ENCODE measurements at regions not wholly inside any gene's neighbourhood (a gene's known extent, or its start where the extent isn't known, plus 50 kb on each side); places are given as distances from the start of the nearest gene placed in this dataset.
A peak's percentile ranks its signal among the peaks of the same experiment; 100 is the strongest.

DNA sequence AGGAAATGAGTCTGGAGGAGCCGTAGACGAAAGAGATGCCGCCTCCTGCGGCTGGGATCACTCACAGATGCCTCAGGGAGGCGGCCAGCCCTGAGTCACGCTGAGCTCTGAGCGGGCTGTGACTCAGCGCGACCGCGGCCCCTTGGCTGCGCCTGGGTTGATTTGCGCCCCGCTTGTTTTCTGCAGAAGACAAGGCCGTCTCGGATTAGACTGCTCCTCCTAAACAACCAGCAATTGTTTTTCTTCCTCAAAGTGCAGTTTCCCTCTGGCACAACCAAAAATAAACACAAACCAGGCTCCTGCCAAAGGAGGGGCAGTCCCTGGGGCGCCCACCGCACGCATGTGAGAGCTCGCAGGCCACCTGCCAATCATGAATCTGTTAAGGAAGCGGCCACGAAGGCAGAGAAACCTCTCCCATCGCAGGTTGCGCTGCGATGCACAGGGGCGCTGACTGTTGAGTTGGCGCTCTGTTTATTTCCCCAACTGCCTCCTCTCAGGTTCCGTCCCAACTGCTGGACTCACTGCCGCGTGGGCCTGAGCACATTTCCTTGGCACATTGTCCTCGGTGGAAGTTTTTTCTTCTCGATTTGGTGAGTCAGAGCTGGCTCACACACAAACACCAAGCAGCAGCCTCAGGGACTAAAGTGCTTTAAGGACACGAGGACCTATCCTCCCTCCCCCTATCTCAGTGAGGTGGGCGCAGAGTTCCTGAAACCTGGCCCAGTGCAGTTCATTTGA is 85.2 kb upstream of the NDUFV2 start:
- intact Hi-C loops (cut with DNase I), result no loop called here
- no peaks in the 10 kb centered on the region for H3K27me3 ChIP-seq
- peak; percentile 84 for ATAC-seq
- TF ChIP-seq, protein P1, sequence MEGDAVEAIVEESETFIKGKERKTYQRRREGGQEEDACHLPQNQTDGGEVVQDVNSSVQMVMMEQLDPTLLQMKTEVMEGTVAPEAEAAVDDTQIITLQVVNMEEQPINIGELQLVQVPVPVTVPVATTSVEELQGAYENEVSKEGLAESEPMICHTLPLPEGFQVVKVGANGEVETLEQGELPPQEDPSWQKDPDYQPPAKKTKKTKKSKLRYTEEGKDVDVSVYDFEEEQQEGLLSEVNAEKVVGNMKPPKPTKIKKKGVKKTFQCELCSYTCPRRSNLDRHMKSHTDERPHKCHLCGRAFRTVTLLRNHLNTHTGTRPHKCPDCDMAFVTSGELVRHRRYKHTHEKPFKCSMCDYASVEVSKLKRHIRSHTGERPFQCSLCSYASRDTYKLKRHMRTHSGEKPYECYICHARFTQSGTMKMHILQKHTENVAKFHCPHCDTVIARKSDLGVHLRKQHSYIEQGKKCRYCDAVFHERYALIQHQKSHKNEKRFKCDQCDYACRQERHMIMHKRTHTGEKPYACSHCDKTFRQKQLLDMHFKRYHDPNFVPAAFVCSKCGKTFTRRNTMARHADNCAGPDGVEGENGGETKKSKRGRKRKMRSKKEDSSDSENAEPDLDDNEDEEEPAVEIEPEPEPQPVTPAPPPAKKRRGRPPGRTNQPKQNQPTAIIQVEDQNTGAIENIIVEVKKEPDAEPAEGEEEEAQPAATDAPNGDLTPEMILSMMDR (IDR thresholded peaks at IDR 0.05), result no peak
- H3K9me3 ChIP-seq, result no peaks in the 10 kb centered on the region
- no peaks in the 10 kb centered on the region for H3K36me3 ChIP-seq
- DNase-seq, result peak; percentile 68
- peaks cover 14% of the 10 kb centered on the region for H3K4me1 ChIP-seq
- peak overlapping the region; percentile 28 for H3K4me3 ChIP-seq
- H3K27ac ChIP-seq, result peak overlapping the region; percentile 58

DNA sequence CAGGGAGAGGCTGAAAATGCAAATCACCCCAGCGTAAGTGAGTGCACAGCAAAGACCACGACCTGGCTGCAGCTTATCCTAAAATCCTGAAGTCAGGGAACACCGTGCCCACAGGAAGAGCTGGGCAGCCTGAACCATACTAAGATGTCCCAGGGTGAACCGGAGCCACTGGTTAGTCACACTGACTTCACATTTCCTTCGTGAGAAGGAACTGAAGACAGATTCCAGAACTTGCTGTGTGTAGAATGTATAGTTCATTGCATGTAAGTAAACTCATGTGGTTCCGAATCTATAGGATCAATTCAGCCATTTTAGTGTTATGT is 84.6 kb upstream of the NDUFV2 start:
- H3K4me3 ChIP-seq, result no peak overlapping the region
- ATAC-seq, result peak; percentile 20
- TF ChIP-seq, protein P1 (IDR thresholded peaks at IDR 0.05), result no peak

DNA sequence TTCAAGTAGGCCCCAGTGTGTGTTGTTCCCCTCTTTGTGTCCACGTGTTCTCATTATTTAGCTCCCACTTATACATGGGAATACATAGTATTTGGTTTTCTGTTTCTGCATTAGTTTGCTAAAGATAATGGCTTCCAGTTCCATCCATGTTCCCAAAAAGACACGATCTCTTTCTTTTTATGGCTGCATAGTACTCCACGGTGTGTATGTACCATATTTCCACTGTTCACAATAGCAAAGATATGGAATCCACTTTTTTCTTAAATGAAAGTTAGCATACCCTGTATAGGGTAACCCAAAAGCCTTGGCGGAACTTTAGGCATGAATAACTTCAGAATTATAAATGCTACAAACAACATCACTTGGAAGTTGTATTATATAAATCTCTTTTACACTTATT is 83.4 kb upstream of the NDUFV2 start:
- Histone ChIP-seq H3K27me3 (no peaks in the 10 kb centered on the region), H3K4me1 (peaks cover 14% of the 10 kb centered on the region), H3K4me3 (no peak overlapping the region), H3K36me3 (no peaks in the 10 kb centered on the region), H3K27ac (no peak overlapping the region), H3K9me3 (no peaks in the 10 kb centered on the region)
- ATAC-seq, result no peak
- DNase-seq, result no peak
- TF ChIP-seq, protein P1 (IDR thresholded peaks at IDR 0.05), result no peak
- intact Hi-C loops (cut with DNase I), result no loop called here

More for the DNA sequence above, 84.6 kb upstream of the NDUFV2 start:
- Histone ChIP-seq H3K4me1 (peaks cover 14% of the 10 kb centered on the region), H3K9me3 (no peaks in the 10 kb centered on the region), H3K36me3 (no peaks in the 10 kb centered on the region), H3K27ac (peak overlapping the region; percentile 58), H3K27me3 (no peaks in the 10 kb centered on the region)
- intact Hi-C loops (cut with DNase I), result no loop called here
- DNase-seq, result no peak

DNA sequence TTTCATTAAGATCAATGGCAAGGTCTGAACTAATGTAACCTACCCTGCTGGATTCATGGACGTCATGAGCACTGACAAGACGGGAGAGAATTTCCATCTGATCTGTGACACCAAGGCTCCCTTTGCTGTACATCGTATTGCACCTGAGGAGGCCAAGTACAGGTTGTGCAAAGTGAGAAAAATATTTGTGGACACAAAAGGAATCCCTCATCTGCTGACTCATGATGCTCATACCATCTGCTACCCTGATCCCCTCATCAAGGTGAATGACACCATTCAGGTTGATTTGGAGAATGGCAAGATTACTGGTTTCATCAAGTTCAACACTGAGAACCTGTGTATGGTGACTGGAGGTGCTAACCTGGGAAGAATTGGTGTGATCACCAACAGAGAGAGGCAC is 82.3 kb upstream of the NDUFV2 start:
- intact Hi-C loops (cut with DNase I), result no loop called here
- TF ChIP-seq, protein P1 (IDR thresholded peaks at IDR 0.05), result no peak
- Histone ChIP-seq H3K4me1 (peaks cover 14% of the 10 kb centered on the region), H3K9me3 (no peaks in the 10 kb centered on the region), H3K36me3 (no peaks in the 10 kb centered on the region), H3K4me3 (no peak overlapping the region), H3K27ac (no peak overlapping the region), H3K27me3 (no peaks in the 10 kb centered on the region)
- ATAC-seq (no peak), DNase-seq (no peak)

DNA sequence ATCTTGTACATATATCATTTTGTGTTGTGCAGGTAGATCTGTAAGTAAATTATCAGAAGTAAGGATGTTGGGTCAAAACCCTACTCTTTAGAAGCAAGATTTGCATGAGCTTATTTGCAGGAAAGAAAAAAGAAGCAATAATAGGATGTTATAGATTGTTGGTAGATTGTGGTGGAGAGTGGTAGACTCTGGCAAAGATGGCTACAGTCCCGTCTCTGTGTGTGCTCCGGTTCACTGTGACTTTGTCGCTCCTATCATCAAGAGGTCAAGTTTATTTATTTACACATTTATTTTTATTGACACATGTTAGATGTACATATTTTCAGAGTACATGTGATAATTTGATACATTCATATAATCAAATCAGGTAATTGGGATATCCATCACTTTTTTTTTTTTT is 81.0 kb upstream of the NDUFV2 start:
- Histone ChIP-seq H3K9me3 (no peaks in the 10 kb centered on the region), H3K4me3 (no peak overlapping the region), H3K36me3 (no peaks in the 10 kb centered on the region), H3K27me3 (no peaks in the 10 kb centered on the region), H3K4me1 (peaks cover 14% of the 10 kb centered on the region), H3K27ac (no peak overlapping the region)
- ATAC-seq (no peak), DNase-seq (no peak)
- intact Hi-C loops (cut with DNase I), result no loop called here
- TF ChIP-seq, protein P1 (IDR thresholded peaks at IDR 0.05), result no peak

All from upper lobe of right lung (tissue), 1 donor.